GM23338 (cell line): ENCODE measurements at regions not wholly inside any gene's neighbourhood (a gene's known extent, or its start where the extent isn't known, plus 50 kb on each side); places are given as distances from the start of the nearest gene placed in this dataset.

Source experiments
- ATAC-seq: fragments of 200-7000 bp; cut with Tn5 transposase; 3 replicates; pipeline ENCODE4 v1.9.1; 2020
- DNase-seq: peaks from one replicate; pipeline ENCODE4 v3.0.0-alpha.2; 2015; ENCODE audit warnings: low spot score
- H2AFZ ChIP-seq: fragments of 200-600 bp; sonication (generic); 2 replicates; pipeline ENCODE4 v1.8.0; 2016; ENCODE audit warnings: antibody characterized with exemption, mild to moderate bottlenecking, moderate library complexity
- H3F3A ChIP-seq: fragments of 200-600 bp; sonication (generic); replicated peaks from 2 replicates; pipeline ENCODE4 v1.8.0; 2017; ENCODE audit warnings: antibody characterized with exemption, mixed run types, low read depth
- H3K27ac ChIP-seq: fragments of 200-600 bp; sonication (generic); 2 replicates; pipeline ENCODE4 v1.6.1; 2016; ENCODE audit warnings: low read depth
- H3K27me3 ChIP-seq: fragments of 200-600 bp; sonication (generic); 2 replicates; pipeline ENCODE4 v1.8.0; 2016; ENCODE audit warnings: mild to moderate bottlenecking, mixed run types, moderate library complexity; ENCODE audit not compliant: insufficient read depth
- H3K36me3 ChIP-seq: fragments of 200-600 bp; sonication (generic); 2 replicates; pipeline ENCODE4 v1.8.0; 2016; ENCODE audit warnings: mild to moderate bottlenecking; ENCODE audit not compliant: insufficient read depth
- H3K4me1 ChIP-seq: fragments of 200-600 bp; sonication (generic); 2 replicates; pipeline ENCODE4 v1.8.0; 2016; ENCODE audit warnings: mild to moderate bottlenecking, moderate library complexity; ENCODE audit not compliant: insufficient read depth
- H3K4me2 ChIP-seq: fragments of 200-600 bp; sonication (generic); 2 replicates; pipeline ENCODE4 v1.7.1; 2017; ENCODE audit warnings: mixed run types
- H3K4me3 ChIP-seq: fragments of 200-600 bp; sonication (generic); 2 replicates; pipeline ENCODE4 v1.6.1; 2016; ENCODE audit warnings: mixed run types
- H3K79me2 ChIP-seq: fragments of 200-600 bp; sonication (generic); replicated peaks from 2 replicates; pipeline ENCODE4 v1.8.0; 2017; ENCODE audit warnings: mild to moderate bottlenecking; ENCODE audit not compliant: insufficient read depth
- H3K9me2 ChIP-seq: fragments of 200-600 bp; sonication (generic); 2 replicates; pipeline ENCODE4 v1.8.0; 2017; ENCODE audit not compliant: insufficient read depth
- H4K20me1 ChIP-seq: fragments of 200-600 bp; sonication (generic); replicated peaks from 2 replicates; pipeline ENCODE4 v1.8.0; 2017; ENCODE audit warnings: mild to moderate bottlenecking; ENCODE audit not compliant: insufficient read depth
- H3K27ac Mint-ChIP-seq: 2 replicates; pipeline ENCODE4 v1.8.0; 2020; ENCODE audit warnings: inconsistent platforms, mild to moderate bottlenecking, moderate library complexity, mixed read lengths
- H3K27me3 Mint-ChIP-seq: 3 replicates; pipeline ENCODE4 v1.8.0; 2022; ENCODE audit warnings: low read depth, mild to moderate bottlenecking, moderate library complexity, mixed read lengths, inconsistent platforms; ENCODE audit not compliant: insufficient read depth, poor library complexity
- H3K36me3 Mint-ChIP-seq: 3 replicates; pipeline ENCODE4 v1.8.0; 2021; ENCODE audit warnings: low read depth, mild to moderate bottlenecking, inconsistent platforms, moderate library complexity, mixed read lengths
- H3K4me1 Mint-ChIP-seq: 3 replicates; pipeline ENCODE4 v1.8.0; 2020; ENCODE audit warnings: mild to moderate bottlenecking, inconsistent platforms, mixed read lengths
- H3K4me3 Mint-ChIP-seq: 3 replicates; pipeline ENCODE4 v1.8.0; 2021; ENCODE audit warnings: moderate library complexity, mild to moderate bottlenecking, inconsistent platforms, mixed read lengths
- H3K9me3 Mint-ChIP-seq: 3 replicates; pipeline ENCODE4 v1.8.0; 2020; ENCODE audit warnings: moderate library complexity, mild to moderate bottlenecking, inconsistent platforms, mixed read lengths
- CREB1 ChIP-seq: fragments of 250-450 bp; sonication (Bioruptor Pico); IDR thresholded peaks from 2 replicates; pipeline ENCODE4 v1.5.0; 2020; ENCODE audit warnings: low read depth, mild to moderate bottlenecking, moderate library complexity
- ETS1 ChIP-seq: IDR thresholded peaks from 2 replicates; pipeline ENCODE4 v1.6.1; 2016; ENCODE audit warnings: antibody characterized with exemption
- EZH2 ChIP-seq: fragments of 200-600 bp; sonication (generic); IDR thresholded peaks from one replicate; pipeline ENCODE4 v1.8.0; 2017; ENCODE audit warnings: antibody characterized with exemption, mild to moderate bottlenecking, low read depth; ENCODE audit not compliant: unreplicated experiment
- EZH2phosphoT487 ChIP-seq: fragments of 200-600 bp; sonication (generic); IDR thresholded peaks from one replicate; pipeline ENCODE4 v1.8.1; 2018; ENCODE audit warnings: antibody characterized with exemption; ENCODE audit not compliant: unreplicated experiment
- JUNB ChIP-seq: IDR thresholded peaks from one replicate; pipeline ENCODE4 v1.6.1; 2016; ENCODE audit warnings: antibody characterized with exemption; ENCODE audit not compliant: unreplicated experiment
- NANOG ChIP-seq: IDR thresholded peaks from 2 replicates; pipeline ENCODE4 v1.6.1; 2016; ENCODE audit warnings: antibody characterized with exemption, borderline replicate concordance
- POLR2AphosphoS5 ChIP-seq: IDR thresholded peaks from 2 replicates; pipeline ENCODE4 v1.6.1; 2016; ENCODE audit warnings: antibody characterized with exemption, low read depth
- REST ChIP-seq: IDR thresholded peaks from one replicate; pipeline ENCODE4 v1.6.1; 2018; ENCODE audit warnings: antibody characterized with exemption; ENCODE audit not compliant: unreplicated experiment
- STAT1 ChIP-seq: IDR thresholded peaks from one replicate; pipeline ENCODE4 v1.6.1; 2016; ENCODE audit warnings: antibody characterized with exemption; ENCODE audit not compliant: unreplicated experiment
- ZNF114 ChIP-seq: fragments of 250-450 bp; sonication (Bioruptor Pico); IDR thresholded peaks from 2 replicates; pipeline ENCODE4 v1.5.0; 2020; ENCODE audit warnings: mild to moderate bottlenecking, moderate library complexity
- ZNF331 ChIP-seq: fragments of 250-450 bp; sonication (Bioruptor Pico); IDR thresholded peaks from 2 replicates; pipeline ENCODE4 v1.5.0; 2020; ENCODE audit warnings: low read depth, mild to moderate bottlenecking, moderate library complexity

DNA sequence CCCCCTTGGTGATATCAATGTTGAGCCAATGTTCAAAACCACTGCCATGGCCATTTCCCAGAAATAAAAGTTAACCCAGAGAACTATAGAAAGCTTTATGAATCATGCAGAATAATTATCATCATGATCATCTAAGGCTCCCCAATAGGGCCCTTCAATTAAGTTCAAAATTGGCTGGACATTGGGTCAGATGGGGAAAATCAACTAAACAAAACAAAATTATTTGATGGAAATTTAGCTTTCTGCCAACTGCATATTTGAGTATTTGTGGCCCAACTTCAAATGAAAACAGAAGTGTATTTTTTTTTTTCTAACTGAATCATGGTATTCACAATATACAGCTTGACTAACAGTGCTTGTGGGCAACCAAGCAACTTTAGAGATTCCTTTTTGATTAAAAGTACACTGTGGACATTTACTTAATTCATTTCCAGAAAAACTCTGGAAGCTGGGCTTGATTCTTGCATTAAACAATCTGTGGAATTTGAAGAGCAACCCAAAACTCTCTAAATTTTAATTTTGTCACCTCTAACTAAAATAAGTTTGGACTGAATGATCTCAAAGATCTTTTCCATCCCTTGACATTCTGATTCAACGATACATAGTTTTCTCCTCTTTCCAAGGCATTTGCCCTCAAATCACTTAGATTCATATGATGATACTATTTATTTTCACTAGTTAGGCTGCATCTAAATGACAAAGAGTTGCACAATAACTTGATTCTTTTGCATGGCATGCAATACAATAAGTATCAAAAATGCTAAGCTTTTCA is 203.2 kb downstream of the AHR start (continued):
- TF ChIP-seq REST (no peak), POLR2AphosphoS5 (no peak), NANOG (peak; percentile 85), ETS1 (no peak), JUNB (no peak)

GRCh38 chr7:17502213-17503060 is 204.0 kb downstream of the AHR start:
- peak overlapping the region; percentile 21; the same call in 1 of the 2 replicates for H3K4me3 ChIP-seq
- TF ChIP-seq ZNF114 (CRISPR knock-in tag) = no peak
- TF ChIP-seq EZH2 = no peak
- no peak for TF ChIP-seq ETS1
- no peak for TF ChIP-seq JUNB
- TF ChIP-seq STAT1 = no peak
- TF ChIP-seq CREB1 (CRISPR knock-in tag) = no peak
- TF ChIP-seq EZH2phosphoT487 = no peak
- no peak for TF ChIP-seq ZNF331 (CRISPR knock-in tag)
- no peak for TF ChIP-seq POLR2AphosphoS5
- H3K4me3 Mint-ChIP-seq = no peak overlapping the region
- no peaks in the 10 kb centered on the region for H3K36me3 ChIP-seq
- H3K4me1 ChIP-seq = peaks cover 30% of the 10 kb centered on the region
- H3K9me2 ChIP-seq = peaks cover 9% of the 10 kb centered on the region; the same call in 1 of the 2 replicates
- peaks cover 32% of the 10 kb centered on the region for H3K4me1 Mint-ChIP-seq
- no peaks in the 10 kb centered on the region for H3F3A ChIP-seq
- H4K20me1 ChIP-seq = no peaks in the 10 kb centered on the region
- DNase-seq (no peak), ATAC-seq (no peak)
- no peak overlapping the region for H2AFZ ChIP-seq
- H3K36me3 Mint-ChIP-seq = no peaks in the 10 kb centered on the region
- H3K4me2 ChIP-seq = peak overlapping the region; percentile 62; the same call in 1 of the 2 replicates
- no peaks in the 10 kb centered on the region for H3K27me3 Mint-ChIP-seq
- no peaks in the 10 kb centered on the region for H3K9me3 Mint-ChIP-seq
- no peak overlapping the region for H3K27ac Mint-ChIP-seq
- no peaks in the 10 kb centered on the region for H3K27me3 ChIP-seq
- H3K79me2 ChIP-seq = no peaks in the 10 kb centered on the region
- H3K27ac ChIP-seq = no peak overlapping the region
